GM19240 (cell line): ENCODE measurements at regions not wholly inside any gene's neighbourhood (a gene's known extent, or its start where the extent isn't known, plus 50 kb on each side); places are given as distances from the start of the nearest gene placed in this dataset.
"Not testable (repeated sequence)": the region's sequence is repeated elsewhere in the genome, so short reads cannot be mapped to it uniquely, and the experiment has no call there.

Experiments
- DNase-seq: peaks from one replicate; pipeline ENCODE4 v3.0.0; 2011; ENCODE audit warnings: low spot score; ENCODE audit not compliant: insufficient read length

- DNase-seq = no peak
Observed at GRCh38 chr16:87194172-87194571, 123.0 kb downstream of the C16orf95 start.

- no peak for DNase-seq
Observed at GRCh38 chr16:87195161-87195560, 122.0 kb downstream of the C16orf95 start.

GRCh38 chr16:87196231-87196630, 121.0 kb downstream of the C16orf95 start:
- no peak for DNase-seq

GRCh38 chr16:87196661-87197060, 120.5 kb downstream of the C16orf95 start:
- DNase-seq = no peak

- no peak for DNase-seq
Observed at GRCh38 chr16:87198328-87198832, 118.8 kb downstream of the C16orf95 start.

- DNase-seq = no peak
Observed at GRCh38 chr16:87198881-87199280, 118.3 kb downstream of the C16orf95 start.

GRCh38 chr16:87199379-87199778, 117.8 kb downstream of the C16orf95 start:
- DNase-seq = no peak

GRCh38 chr16:87199901-87200300, 117.3 kb downstream of the C16orf95 start:
- DNase-seq = no peak

- no peak for DNase-seq
Observed at GRCh38 chr16:87200637-87201036, 116.6 kb downstream of the C16orf95 start.

- DNase-seq = no peak
Observed at GRCh38 chr16:87201052-87201451, 116.1 kb downstream of the C16orf95 start.

GRCh38 chr16:87201790-87202189, 115.4 kb downstream of the C16orf95 start:
- DNase-seq = no peak

- no peak for DNase-seq
Observed at GRCh38 chr16:87202346-87202745, 114.8 kb downstream of the C16orf95 start.

- peak; percentile 64 for DNase-seq
Observed at GRCh38 chr16:87203060-87203656, 114.0 kb downstream of the C16orf95 start.

GRCh38 chr16:87206646-87207451, 110.3 kb downstream of the C16orf95 start:
- no peak for DNase-seq

- DNase-seq = no peak
Observed at GRCh38 chr16:87207509-87207908, 109.7 kb downstream of the C16orf95 start.

GRCh38 chr16:87207965-87208364, 109.2 kb downstream of the C16orf95 start:
- DNase-seq = no peak

GRCh38 chr16:87208968-87209367, 108.2 kb downstream of the C16orf95 start:
- not testable (repeated sequence) for DNase-seq

- DNase-seq = no peak
Observed at GRCh38 chr16:87209808-87210512, 107.2 kb downstream of the C16orf95 start.

GRCh38 chr16:87210894-87211293, 106.3 kb downstream of the C16orf95 start:
- no peak for DNase-seq

GRCh38 chr16:87212026-87212425, 105.2 kb downstream of the C16orf95 start:
- no peak for DNase-seq

- no peak for DNase-seq
Observed at GRCh38 chr16:87213536-87213935, 103.7 kb downstream of the C16orf95 start.
